ENCODE measurements at regions not wholly inside any gene's neighbourhood (a gene's known extent, or its start where the extent isn't known, plus 50 kb on each side); places are given as distances from the start of the nearest gene placed in this dataset.

GRCh38 chr15:61500951-61501620, 272.0 kb upstream of the RORA start:
- no peak overlapping the region for H3K4me3 ChIP-seq
- no peaks in the 10 kb centered on the region for H3K36me3 ChIP-seq
- H3K9me3 ChIP-seq: no peaks in the 10 kb centered on the region
- ATAC-seq (no peak), DNase-seq (no peak)
- WGBS, 2 donors: 73 to 76% methylated on average over 9 of the region's 9 CpGs
- TF ChIP-seq CTCF (IDR thresholded peaks at IDR 0.05): no peak
- H3K27me3 ChIP-seq: peaks cover 0 to 31% (median 16%) of the 10 kb centered on the region in 7 donors
- no peaks in the 10 kb centered on the region for H3K4me1 ChIP-seq
- H3K27ac ChIP-seq: no peak overlapping the region
- intact Hi-C loops (cut with DNase I): no loop called here

- no peak for TF ChIP-seq CTCF (IDR thresholded peaks at IDR 0.05)
- no peaks in the 10 kb centered on the region for H3K9me3 ChIP-seq
- intact Hi-C loops (cut with DNase I): no loop called here
- no peak overlapping the region for H3K4me3 ChIP-seq
- no peak for DNase-seq
- H3K36me3 ChIP-seq: no peaks in the 10 kb centered on the region
- H3K4me1 ChIP-seq: no peaks in the 10 kb centered on the region
- H3K27ac ChIP-seq: no peak overlapping the region
- ATAC-seq: no peak
- H3K27me3 ChIP-seq: peaks cover 0 to 31% (median 19%) of the 10 kb centered on the region in 7 donors
Observed at GRCh38 chr15:61500523-61500922, 271.4 kb upstream of the RORA start.

DNA sequence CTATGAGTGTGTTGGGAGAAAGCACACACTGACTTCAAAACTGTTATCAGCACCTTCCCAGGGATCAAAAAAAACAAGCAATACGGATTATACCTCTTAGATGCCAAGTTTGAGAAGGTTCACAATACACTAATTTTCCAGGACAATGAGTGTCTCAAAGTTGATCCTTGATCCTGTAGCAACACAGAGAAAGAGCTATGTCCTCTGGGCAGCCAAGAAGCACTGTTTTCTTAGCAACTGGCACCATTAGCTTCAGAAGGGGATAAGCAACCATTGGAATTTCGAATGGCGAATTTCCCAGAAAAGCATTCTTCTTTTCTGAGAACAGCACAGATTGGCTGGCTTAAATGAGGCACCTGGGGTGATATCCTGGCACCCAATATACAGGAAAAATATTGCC, 270.3 kb upstream of the RORA start:
- no peak for TF ChIP-seq CTCF (IDR thresholded peaks at IDR 0.05)
- no peaks in the 10 kb centered on the region for H3K36me3 ChIP-seq
- WGBS, 2 donors: 68 to 71% methylated on average over 3 of the region's 3 CpGs
- H3K27me3 ChIP-seq: peaks cover 0 to 31% (median 19%) of the 10 kb centered on the region in 7 donors
- H3K4me3 ChIP-seq: no peak overlapping the region
- DNase-seq (no peak), ATAC-seq (no peak)
- intact Hi-C loops (cut with DNase I): loop anchor here in 1 of 10 donors (10.0 kb wide), 1 partner anchor 55 kb away; no protein-coding TSS in a partner anchor
- no peaks in the 10 kb centered on the region for H3K9me3 ChIP-seq
- H3K27ac ChIP-seq: no peak overlapping the region
- no peaks in the 10 kb centered on the region for H3K4me1 ChIP-seq

DNA sequence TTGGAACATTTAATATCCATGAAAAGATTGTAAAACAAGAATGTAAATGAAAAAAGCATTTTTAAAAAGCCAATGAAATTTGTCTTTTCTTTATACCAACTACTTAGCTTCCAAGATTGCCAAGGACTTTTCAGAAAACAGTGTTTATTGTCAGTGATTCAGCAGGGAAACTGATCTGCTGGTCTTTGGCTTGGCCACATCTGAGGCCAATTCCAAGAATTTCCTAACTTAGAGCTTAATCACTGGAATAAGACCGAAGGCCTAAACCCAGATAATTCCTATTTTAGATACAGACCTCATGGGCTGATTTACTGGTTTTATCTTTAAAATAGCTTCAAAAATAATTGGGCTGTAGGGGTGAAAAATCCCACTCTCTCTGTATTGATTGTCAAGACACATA, 260.5 kb upstream of the RORA start:
- H3K27me3 ChIP-seq: peaks cover 0 to 4% (median 0%) of the 10 kb centered on the region in 7 donors
- ATAC-seq (no peak), DNase-seq (no peak)
- no peak overlapping the region for H3K4me3 ChIP-seq
- no peak for TF ChIP-seq CTCF (IDR thresholded peaks at IDR 0.05)
- H3K4me1 ChIP-seq: no peaks in the 10 kb centered on the region
- H3K27ac ChIP-seq: no peak overlapping the region
- H3K9me3 ChIP-seq: no peaks in the 10 kb centered on the region
- 52 to 63% methylated on average over 1 of the region's 1 CpG for WGBS, 2 donors
- intact Hi-C loops (cut with DNase I): no loop called here
- H3K36me3 ChIP-seq: no peaks in the 10 kb centered on the region

All from heart right ventricle (tissue), 16 donors.